Gastroesophageal sphincter (tissue), 3 donors: ENCODE measurements at regions not wholly inside any gene's neighbourhood (a gene's known extent, or its start where the extent isn't known, plus 50 kb on each side); places are given as distances from the start of the nearest gene placed in this dataset.

Experiments used
- CTCF ChIP-seq, 4 experiments: fragments of 200-600 bp in 2 of 4; fragments of 450-650 bp in 2 of 4; sonication (generic) in 1 of 4; IDR thresholded peaks; one replicate each; pipeline ENCODE4 v1.5.1; 2017 to 2019; ENCODE audit warnings: antibody characterized with exemption in 4 of 4, mild to moderate bottlenecking in 2 of 4, moderate library complexity in 2 of 4
- POLR2A ChIP-seq, 2 donors: fragments of 450-650 bp; IDR thresholded peaks; one replicate each; pipeline ENCODE4 v1.6.1; 2017; ENCODE audit warnings: antibody characterized with exemption in 2 of 2, mild to moderate bottlenecking in 2 of 2, moderate library complexity in 1 of 2

GRCh38 chr6:143614235-143614634 is 63.5 kb upstream of the PHACTR2 start:
- TF ChIP-seq CTCF (IDR thresholded peaks at IDR 0.05) (no peak), POLR2A (IDR thresholded peaks at IDR 0.05) (no peak)
